Loucy (cell line): ENCODE measurements at regions not wholly inside any gene's neighbourhood (a gene's known extent, or its start where the extent isn't known, plus 50 kb on each side); places are given as distances from the start of the nearest gene placed in this dataset.

Experiments
- H2AFZ ChIP-seq: fragments of 200-600 bp; sonication (generic); 2 replicates; pipeline ENCODE4 v1.6.0; 2016; ENCODE audit warnings: antibody characterized with exemption, mild to moderate bottlenecking, low read length, moderate library complexity
- H3F3A ChIP-seq: fragments of 200-600 bp; 2 replicates; pipeline ENCODE4 v1.6.0; 2016; ENCODE audit warnings: antibody characterized with exemption, low read depth, mild to moderate bottlenecking
- H3K27me3 ChIP-seq: fragments of 200-600 bp; sonication (generic); 2 replicates; pipeline ENCODE4 v1.6.1; 2014; ENCODE audit warnings: low read length, mild to moderate bottlenecking; ENCODE audit not compliant: insufficient read depth, poor library complexity, severe bottlenecking
- H3K36me3 ChIP-seq: fragments of 200-600 bp; sonication (generic); 2 replicates; pipeline ENCODE4 v1.6.1; 2016; ENCODE audit warnings: low read length; ENCODE audit not compliant: insufficient read depth
- H3K4me1 ChIP-seq: fragments of 200-600 bp; sonication (generic); 2 replicates; pipeline ENCODE4 v1.5.1; 2014; ENCODE audit warnings: low read length, mild to moderate bottlenecking; ENCODE audit not compliant: insufficient read depth, poor library complexity, severe bottlenecking
- H3K4me2 ChIP-seq: fragments of 200-600 bp; sonication (generic); 2 replicates; pipeline ENCODE4 v1.6.0; 2014; ENCODE audit warnings: antibody characterized with exemption, low read length, low read depth, mild to moderate bottlenecking; ENCODE audit not compliant: poor library complexity, severe bottlenecking
- H3K4me3 ChIP-seq: fragments of 200-600 bp; sonication (generic); 2 replicates; pipeline ENCODE4 v1.5.1; 2014; ENCODE audit warnings: low read length, mild to moderate bottlenecking, mixed read lengths; ENCODE audit not compliant: poor library complexity, severe bottlenecking
- H3K79me2 ChIP-seq: fragments of 200-600 bp; sonication (generic); 2 replicates; pipeline ENCODE4 v1.6.1; 2014; ENCODE audit warnings: low read length; ENCODE audit not compliant: insufficient read depth
- H3K9ac ChIP-seq: fragments of 200-600 bp; sonication (generic); 2 replicates; pipeline ENCODE4 v1.6.0; 2014; ENCODE audit warnings: mild to moderate bottlenecking, low read depth, low read length, moderate library complexity; ENCODE audit not compliant: poor library complexity, severe bottlenecking
- H3K9me2 ChIP-seq: fragments of 200-600 bp; sonication (generic); replicated peaks from 2 replicates; pipeline ENCODE4 v1.6.1; 2016; ENCODE audit warnings: low read depth, low read length, mixed read lengths
- H3K9me3 ChIP-seq: fragments of 200-600 bp; sonication (generic); 2 replicates; pipeline ENCODE4 v1.6.1; 2014; ENCODE audit warnings: mild to moderate bottlenecking, antibody characterized with exemption, low read length, low read depth; ENCODE audit not compliant: insufficient read depth
- H4K20me1 ChIP-seq: fragments of 200-600 bp; sonication (generic); 2 replicates; pipeline ENCODE4 v1.6.0; 2014; ENCODE audit warnings: antibody characterized with exemption, low read length, mild to moderate bottlenecking; ENCODE audit not compliant: insufficient read depth, poor library complexity, severe bottlenecking
- EZH2phosphoT487 ChIP-seq: fragments of 200-600 bp; IDR thresholded peaks from 2 replicates; pipeline ENCODE4 v1.6.1; 2018; ENCODE audit warnings: antibody characterized with exemption, mild to moderate bottlenecking, moderate library complexity, borderline replicate concordance
- TF ChIP-seq, protein P1 (sequence below): fragments of 200-600 bp; sonication (generic); conservative IDR thresholded peaks from 2 replicates; pipeline ENCODE4 v1.5.1; 2014; ENCODE audit warnings: mild to moderate bottlenecking, antibody characterized with exemption, low read length

DNA sequence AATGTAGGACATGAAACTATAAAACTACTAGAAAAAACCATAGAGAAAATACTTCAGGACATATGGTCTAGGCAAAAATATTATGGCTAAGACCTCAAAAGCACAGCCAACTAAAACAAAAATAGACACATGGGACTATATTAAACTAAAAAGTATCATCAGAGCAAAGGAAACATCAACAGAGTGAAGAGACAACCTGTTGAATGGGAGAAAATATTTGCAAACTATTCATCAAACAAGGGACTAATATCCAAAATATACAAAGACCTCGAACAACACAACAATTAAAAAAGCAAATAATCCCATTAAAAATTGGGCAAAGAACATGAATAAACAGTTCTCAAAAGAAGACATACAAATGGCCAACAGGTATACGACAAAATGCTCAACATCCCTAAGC is 210.9 kb downstream of the PCSK1 start:
- TF ChIP-seq, protein P1, sequence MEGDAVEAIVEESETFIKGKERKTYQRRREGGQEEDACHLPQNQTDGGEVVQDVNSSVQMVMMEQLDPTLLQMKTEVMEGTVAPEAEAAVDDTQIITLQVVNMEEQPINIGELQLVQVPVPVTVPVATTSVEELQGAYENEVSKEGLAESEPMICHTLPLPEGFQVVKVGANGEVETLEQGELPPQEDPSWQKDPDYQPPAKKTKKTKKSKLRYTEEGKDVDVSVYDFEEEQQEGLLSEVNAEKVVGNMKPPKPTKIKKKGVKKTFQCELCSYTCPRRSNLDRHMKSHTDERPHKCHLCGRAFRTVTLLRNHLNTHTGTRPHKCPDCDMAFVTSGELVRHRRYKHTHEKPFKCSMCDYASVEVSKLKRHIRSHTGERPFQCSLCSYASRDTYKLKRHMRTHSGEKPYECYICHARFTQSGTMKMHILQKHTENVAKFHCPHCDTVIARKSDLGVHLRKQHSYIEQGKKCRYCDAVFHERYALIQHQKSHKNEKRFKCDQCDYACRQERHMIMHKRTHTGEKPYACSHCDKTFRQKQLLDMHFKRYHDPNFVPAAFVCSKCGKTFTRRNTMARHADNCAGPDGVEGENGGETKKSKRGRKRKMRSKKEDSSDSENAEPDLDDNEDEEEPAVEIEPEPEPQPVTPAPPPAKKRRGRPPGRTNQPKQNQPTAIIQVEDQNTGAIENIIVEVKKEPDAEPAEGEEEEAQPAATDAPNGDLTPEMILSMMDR = no peak
- no peak for TF ChIP-seq EZH2phosphoT487
- H3K9me2 ChIP-seq = no peaks in the 10 kb centered on the region
- H3K4me1 ChIP-seq = no peaks in the 10 kb centered on the region
- no peaks in the 10 kb centered on the region for H3K27me3 ChIP-seq
- no peaks in the 10 kb centered on the region for H3F3A ChIP-seq
- H3K9ac ChIP-seq = no peak overlapping the region
- H3K9me3 ChIP-seq = no peaks in the 10 kb centered on the region
- H3K79me2 ChIP-seq = no peaks in the 10 kb centered on the region
- H4K20me1 ChIP-seq = no peaks in the 10 kb centered on the region
- no peak overlapping the region for H2AFZ ChIP-seq
- H3K4me2 ChIP-seq = no peak overlapping the region
- H3K36me3 ChIP-seq = no peaks in the 10 kb centered on the region
- no peak overlapping the region for H3K4me3 ChIP-seq

GRCh38 chr5:96220610-96221390 is 212.2 kb downstream of the PCSK1 start:
- TF ChIP-seq, protein P1 = no peak
- TF ChIP-seq EZH2phosphoT487 = no peak
- Histone ChIP-seq H3K4me1 (no peaks in the 10 kb centered on the region), H3K4me3 (no peak overlapping the region), H3F3A (no peaks in the 10 kb centered on the region), H3K4me2 (no peak overlapping the region), H3K9me2 (no peaks in the 10 kb centered on the region), H3K27me3 (no peaks in the 10 kb centered on the region), H2AFZ (no peak overlapping the region), H3K79me2 (no peaks in the 10 kb centered on the region), H4K20me1 (no peaks in the 10 kb centered on the region), H3K9ac (no peak overlapping the region), H3K9me3 (no peaks in the 10 kb centered on the region), H3K36me3 (no peaks in the 10 kb centered on the region)

- Histone ChIP-seq H3K9me2 (no peaks in the 10 kb centered on the region), H3K27me3 (no peaks in the 10 kb centered on the region), H3K9me3 (no peaks in the 10 kb centered on the region), H3K79me2 (no peaks in the 10 kb centered on the region), H3K36me3 (no peaks in the 10 kb centered on the region), H3K4me3 (no peak overlapping the region), H3F3A (no peaks in the 10 kb centered on the region), H3K4me1 (no peaks in the 10 kb centered on the region), H4K20me1 (no peaks in the 10 kb centered on the region), H3K4me2 (no peak overlapping the region), H2AFZ (no peak overlapping the region), H3K9ac (no peak overlapping the region)
- TF ChIP-seq, protein P1 = no peak
- no peak for TF ChIP-seq EZH2phosphoT487
These were observed 213.3 kb downstream of the PCSK1 start for GRCh38 chr5:96219580-96220281.
